ENCODE measurements at regions not wholly inside any gene's neighbourhood (a gene's known extent, or its start where the extent isn't known, plus 50 kb on each side); places are given as distances from the start of the nearest gene placed in this dataset.

GRCh38 chr5:68134669-68135313, 80.8 kb upstream of the PIK3R1 start:
- Histone ChIP-seq H3F3A (ENCODE audit: insufficient read depth, low read depth) (no peaks in the 10 kb centered on the region), H3K27ac (no peak overlapping the region), H2AFZ (no peak overlapping the region), H3K9me2 (ENCODE audit: insufficient read depth) (no peaks in the 10 kb centered on the region), H3K4me1 (replicated peaks; ENCODE audit: insufficient read depth) (no peaks in the 10 kb centered on the region), H4K20me1 (ENCODE audit: insufficient read depth) (no peaks in the 10 kb centered on the region), H3K4me3 (no peak overlapping the region), H3K4me2 (no peak overlapping the region), H3K79me2 (ENCODE audit: low read depth) (no peaks in the 10 kb centered on the region), H3K9me3 (ENCODE audit: insufficient read depth, low read depth) (no peaks in the 10 kb centered on the region), H3K27me3 (ENCODE audit: insufficient read depth, low read depth) (no peaks in the 10 kb centered on the region), H3K36me3 (ENCODE audit: low read depth) (no peaks in the 10 kb centered on the region)
- intact Hi-C loops (cut with micrococcal nuclease; ENCODE audit: unreplicated experiment) = no loop called here
- BruUV-seq (replicated peaks) = no TSS peak
- no peak for DNase-seq
- ChIA-PET POLR2A (ENCODE audit: unreplicated experiment) (interaction anchor here (1.2 kb wide), 1 partner anchor 16 kb away, joined by 6 read pairs; no protein-coding TSS in a partner anchor), CTCF (no interaction called here)
- TF ChIP-seq EZH2 (IDR thresholded peaks at IDR 0.05; ENCODE audit: low read depth) = no peak
- TF ChIP-seq CTCF (conservative IDR thresholded peaks at IDR 0.05) = no peak

GRCh38 chr5:68134033-68134668, 81.4 kb upstream of the PIK3R1 start:
- Histone ChIP-seq H3K36me3 (ENCODE audit: low read depth) (no peaks in the 10 kb centered on the region), H3K9me3 (ENCODE audit: insufficient read depth, low read depth) (no peaks in the 10 kb centered on the region), H3K27ac (no peak overlapping the region), H4K20me1 (ENCODE audit: insufficient read depth) (no peaks in the 10 kb centered on the region), H3K4me2 (no peak overlapping the region), H3K4me3 (no peak overlapping the region), H3F3A (ENCODE audit: insufficient read depth, low read depth) (no peaks in the 10 kb centered on the region), H3K4me1 (replicated peaks; ENCODE audit: insufficient read depth) (no peaks in the 10 kb centered on the region), H2AFZ (no peak overlapping the region), H3K27me3 (ENCODE audit: insufficient read depth, low read depth) (no peaks in the 10 kb centered on the region), H3K9me2 (ENCODE audit: insufficient read depth) (no peaks in the 10 kb centered on the region), H3K79me2 (ENCODE audit: low read depth) (no peaks in the 10 kb centered on the region)
- TF ChIP-seq EZH2 (IDR thresholded peaks at IDR 0.05; ENCODE audit: low read depth) (no peak), CTCF (conservative IDR thresholded peaks at IDR 0.05) (no peak)
- BruUV-seq (replicated peaks) = no TSS peak
- ChIA-PET CTCF (no interaction called here), POLR2A (ENCODE audit: unreplicated experiment) (interaction anchor here (1.2 kb wide), 1 partner anchor 15 kb away, joined by 6 read pairs; no protein-coding TSS in a partner anchor)
- DNase-seq = no peak
- intact Hi-C loops (cut with micrococcal nuclease; ENCODE audit: unreplicated experiment) = no loop called here

- no peak overlapping the region for H3K4me2 ChIP-seq
- no peak for TF ChIP-seq CTCF (conservative IDR thresholded peaks at IDR 0.05)
- TF ChIP-seq EZH2 (IDR thresholded peaks at IDR 0.05; ENCODE audit: low read depth) = no peak
- H3K9me2 ChIP-seq (ENCODE audit: insufficient read depth) = no peaks in the 10 kb centered on the region
- no peak overlapping the region for H2AFZ ChIP-seq
- H3K27ac ChIP-seq = no peak overlapping the region
- DNase-seq = no peak
- no peaks in the 10 kb centered on the region for H4K20me1 ChIP-seq (ENCODE audit: insufficient read depth)
- H3K36me3 ChIP-seq (ENCODE audit: low read depth) = no peaks in the 10 kb centered on the region
- BruUV-seq (replicated peaks) = no TSS peak
- H3K27me3 ChIP-seq (ENCODE audit: insufficient read depth, low read depth) = no peaks in the 10 kb centered on the region
- intact Hi-C loops (cut with micrococcal nuclease; ENCODE audit: unreplicated experiment) = no loop called here
- no peaks in the 10 kb centered on the region for H3K9me3 ChIP-seq (ENCODE audit: insufficient read depth, low read depth)
- H3K79me2 ChIP-seq (ENCODE audit: low read depth) = no peaks in the 10 kb centered on the region
- CTCF ChIA-PET = no interaction called here
- H3K4me1 ChIP-seq (replicated peaks; ENCODE audit: insufficient read depth) = no peaks in the 10 kb centered on the region
- H3F3A ChIP-seq (ENCODE audit: insufficient read depth, low read depth) = no peaks in the 10 kb centered on the region
- POLR2A ChIA-PET (ENCODE audit: unreplicated experiment) = no interaction called here
- H3K4me3 ChIP-seq = no peak overlapping the region
Measured at GRCh38 chr5:68130253-68130652, 85.3 kb upstream of the PIK3R1 start.
